HCT116 (cell line): ENCODE measurements at regions not wholly inside any gene's neighbourhood (a gene's known extent, or its start where the extent isn't known, plus 50 kb on each side); places are given as distances from the start of the nearest gene placed in this dataset.

ENCODE experiments used
- ATAC-seq: fragments of 200-7000 bp; cut with Tn5 transposase; 2 replicates; pipeline ENCODE4 v1.9.1; 2020; ENCODE audit warnings: mild to moderate bottlenecking, moderate library complexity
- BruUV-seq: library from RNA; stranded (reverse); fragments of 400-500 nt; replicated peaks from 2 replicates; lab custom pipeline; 2021; lab: Mats Ljungman, UMichigan
- CTCF ChIA-PET: fragments of 300-600 bp; sonication (Branson Sonifier 250); formaldehyde crosslinking; loops from one replicate; lab custom pipeline; 2021; ENCODE audit warnings: antibody characterized with exemption; lab: Charles Lee
- POLR2A ChIA-PET: fragments of 300-600, 350-600 bp; sonication (Branson Sonifier 250); formaldehyde crosslinking; loops from one replicate; lab custom pipeline; 2021; ENCODE audit warnings: antibody characterized with exemption; lab: Charles Lee
- RAD21 ChIA-PET, 2 experiments: fragments of 300-600 bp; sonication (Branson Sonifier 250); formaldehyde crosslinking; loops; one replicate each; lab custom pipeline; 2023; ENCODE audit warnings: low total read pairs in 2 of 2; ENCODE audit not compliant: uncharacterized antibody in 2 of 2, unreplicated experiment in 2 of 2, low non-redundant PET in 1 of 2; lab: Charles Lee
- DNase-seq: peaks from one replicate; pipeline ENCODE4 v3.0.0-alpha.2; 2010; ENCODE audit warnings: low read depth, low spot score
- H2AFZ ChIP-seq: fragments of 200-600 bp; shearing (Covaris generic), sonication (generic); 2 replicates; pipeline ENCODE4 v1.6.1; 2017; ENCODE audit warnings: low read depth, mixed run types, mixed read lengths, antibody characterized with exemption, low read length; ENCODE audit not compliant: poor library complexity, severe bottlenecking
- H3K27ac ChIP-seq: 2 replicates; pipeline ENCODE4 v1.5.1; 2012; ENCODE audit warnings: low read depth, low read length
- H3K27me3 ChIP-seq: fragments of 200-600 bp; sonication (generic); 2 replicates; pipeline ENCODE4 v1.6.1; 2016; ENCODE audit warnings: mixed run types, low read length, mixed read lengths; ENCODE audit not compliant: insufficient read depth
- H3K36me3 ChIP-seq, 2 experiments: fragments of 200-500 bp in 1 of 2; fragments of 200-600 bp in 1 of 2; sonication (Bioruptor generic) in 1 of 2; sonication (generic) in 1 of 2; 2 replicates each; pipeline versions ENCODE4 v1.5.1 to v1.6.1; 2014 to 2016; ENCODE audit warnings: low read length in 2 of 2, inconsistent platforms in 1 of 2, mixed read lengths in 1 of 2, mixed run types in 1 of 2; ENCODE audit not compliant: insufficient read depth in 2 of 2, control insufficient read depth in 1 of 2
- H3K4me1 ChIP-seq, 2 experiments: fragments of 200-600 bp in 1 of 2; sonication (generic) in 1 of 2; 2 replicates each; pipeline versions ENCODE4 v1.5.1 to v1.6.1; 2012 to 2017; ENCODE audit warnings: low read length in 2 of 2, inconsistent platforms in 1 of 2, mild to moderate bottlenecking in 1 of 2, mixed read lengths in 1 of 2, mixed run types in 1 of 2, moderate library complexity in 1 of 2; ENCODE audit not compliant: insufficient read depth in 2 of 2, control insufficient read depth in 1 of 2
- H3K4me2 ChIP-seq: fragments of 200-600 bp; sonication (generic); 2 replicates; pipeline ENCODE4 v1.6.1; 2017; ENCODE audit warnings: mixed run types, low read length, mixed read lengths
- H3K4me3 ChIP-seq, 2 experiments: fragments of 200-600 bp in 1 of 2; sonication (generic) in 1 of 2; replicated peaks in 1 of 2; 2 replicates each; pipeline ENCODE4 v1.5.1; 2011 to 2016; ENCODE audit warnings: low read length in 2 of 2, control low read depth in 1 of 2, low read depth in 1 of 2, mild to moderate bottlenecking in 1 of 2, mixed read lengths in 1 of 2, mixed run types in 1 of 2
- H3K79me2 ChIP-seq: fragments of 200-600 bp; sonication (generic); 2 replicates; pipeline ENCODE4 v1.6.1; 2017; ENCODE audit warnings: mild to moderate bottlenecking, mixed run types, low read length, moderate library complexity, mixed read lengths; ENCODE audit not compliant: insufficient read depth
- H3K9ac ChIP-seq: fragments of 200-600 bp; sonication (generic); 2 replicates; pipeline ENCODE4 v1.6.1; 2016; ENCODE audit warnings: low read length, mixed read lengths
- H3K9me2 ChIP-seq: fragments of 200-600 bp; sonication (generic), shearing (Covaris generic); 2 replicates; pipeline ENCODE4 v1.6.1; 2017; ENCODE audit warnings: mixed run types, mild to moderate bottlenecking, moderate library complexity; ENCODE audit not compliant: insufficient read depth
- H3K9me3 ChIP-seq, 2 experiments: fragments of 200-500 bp in 1 of 2; fragments of 200-600 bp in 1 of 2; sonication (Bioruptor generic) in 1 of 2; sonication (generic) in 1 of 2; 2 replicates each; pipeline ENCODE4 v1.6.1; 2014 to 2017; ENCODE audit warnings: low read length in 2 of 2, mixed read lengths in 2 of 2, inconsistent platforms in 1 of 2, low read depth in 1 of 2, mild to moderate bottlenecking in 1 of 2, mixed run types in 1 of 2, moderate library complexity in 1 of 2; ENCODE audit not compliant: control insufficient read depth in 1 of 2, insufficient read depth in 1 of 2
- H4K20me1 ChIP-seq: fragments of 200-600 bp; sonication (generic), shearing (Covaris generic); 2 replicates; pipeline ENCODE4 v1.6.1; 2017; ENCODE audit warnings: mixed run types, mild to moderate bottlenecking, moderate library complexity; ENCODE audit not compliant: insufficient read depth
- CBX3 ChIP-seq: IDR thresholded peaks from 2 replicates; pipeline ENCODE4 v1.6.1; 2012; ENCODE audit warnings: low read depth
- CEBPB ChIP-seq: IDR thresholded peaks from 2 replicates; pipeline ENCODE4 v1.6.1; 2012; ENCODE audit warnings: low read depth
- EGR1 ChIP-seq: IDR thresholded peaks from 2 replicates; pipeline ENCODE4 v1.6.1; 2012; ENCODE audit warnings: low read depth
- ELF1 ChIP-seq: IDR thresholded peaks from 2 replicates; pipeline ENCODE4 v1.6.1; 2012; ENCODE audit warnings: low read depth, borderline replicate concordance
- FOSL1 ChIP-seq: IDR thresholded peaks from 2 replicates; pipeline ENCODE4 v1.6.1; 2012; ENCODE audit warnings: low read depth
- JUND ChIP-seq: IDR thresholded peaks from 2 replicates; pipeline ENCODE4 v1.6.1; 2012
- POLR2A ChIP-seq: IDR thresholded peaks from 2 replicates; pipeline ENCODE4 v1.7.0; 2011; ENCODE audit warnings: borderline replicate concordance; ENCODE audit not compliant: insufficient read depth, insufficient read length; ENCODE audit errors: extremely low read depth
- POLR2AphosphoS5 ChIP-seq: IDR thresholded peaks from 2 replicates; pipeline ENCODE4 v1.6.1; 2011; ENCODE audit warnings: mild to moderate bottlenecking, low read depth, low read length, moderate library complexity
- RAD21 ChIP-seq: IDR thresholded peaks from 2 replicates; pipeline ENCODE4 v1.6.1; 2012; ENCODE audit warnings: low read depth, mild to moderate bottlenecking
- SIN3A ChIP-seq: IDR thresholded peaks from 2 replicates; pipeline ENCODE4 v1.6.1; 2012; ENCODE audit warnings: low read depth
- SP1 ChIP-seq: IDR thresholded peaks from 2 replicates; pipeline ENCODE4 v1.6.1; 2012; ENCODE audit warnings: low read depth
- TCF7L2 ChIP-seq: IDR thresholded peaks from 2 replicates; pipeline ENCODE4 v1.7.0; 2011; ENCODE audit warnings: borderline replicate concordance, inconsistent platforms; ENCODE audit not compliant: insufficient read depth, insufficient read length; ENCODE audit errors: extremely low read depth
- YY1 ChIP-seq: IDR thresholded peaks from 2 replicates; pipeline ENCODE4 v1.6.1; 2011; ENCODE audit warnings: low read length, low read depth, moderate library complexity, mild to moderate bottlenecking; ENCODE audit not compliant: insufficient replicate concordance; ENCODE audit errors: extremely low read depth
- ZFX ChIP-seq: fragments of 450-650 bp; IDR thresholded peaks from 2 replicates; pipeline ENCODE4 v1.6.1; 2017
- ZNF274 ChIP-seq: fragments of 200-500 bp; sonication (Bioruptor generic); IDR thresholded peaks from 2 replicates; pipeline ENCODE4 v1.6.1; 2014; ENCODE audit warnings: mild to moderate bottlenecking, low read depth, low read length, inconsistent platforms
- intact Hi-C: fragments of 100-400 bp; cut with micrococcal nuclease; formaldehyde crosslinking; loops from 2 replicates; pipeline ENCODE4 v1.10.0; 2022
- TF ChIP-seq, protein P1 (sequence below): IDR thresholded peaks from 2 replicates; pipeline ENCODE4 v1.6.1; 2012; ENCODE audit warnings: low read depth
- TF ChIP-seq, protein P2 (sequence below): IDR thresholded peaks from 2 replicates; pipeline ENCODE4 v1.6.1; 2011; ENCODE audit warnings: mild to moderate bottlenecking, low read length, moderate library complexity; ENCODE audit not compliant: insufficient replicate concordance; ENCODE audit errors: extremely low read depth
- TF ChIP-seq, protein P3 (sequence below), 3 experiments: fragments of 200-600 bp in 1 of 3; sonication (generic) in 1 of 3; IDR thresholded peaks in 2 of 3; conservative IDR thresholded peaks in 1 of 3; 2 replicates each; pipeline ENCODE4 v1.5.1; 2012 to 2017; ENCODE audit warnings: low read depth in 2 of 3, low read length in 2 of 3, antibody characterized with exemption in 1 of 3, borderline replicate concordance in 1 of 3, control low read depth in 1 of 3, mild to moderate bottlenecking in 1 of 3, mixed read lengths in 1 of 3, mixed run types in 1 of 3, moderate library complexity in 1 of 3; ENCODE audit not compliant: insufficient read depth in 1 of 3
- TF ChIP-seq, protein P4 (sequence below): IDR thresholded peaks from 2 replicates; pipeline ENCODE4 v1.6.1; 2012

DNA sequence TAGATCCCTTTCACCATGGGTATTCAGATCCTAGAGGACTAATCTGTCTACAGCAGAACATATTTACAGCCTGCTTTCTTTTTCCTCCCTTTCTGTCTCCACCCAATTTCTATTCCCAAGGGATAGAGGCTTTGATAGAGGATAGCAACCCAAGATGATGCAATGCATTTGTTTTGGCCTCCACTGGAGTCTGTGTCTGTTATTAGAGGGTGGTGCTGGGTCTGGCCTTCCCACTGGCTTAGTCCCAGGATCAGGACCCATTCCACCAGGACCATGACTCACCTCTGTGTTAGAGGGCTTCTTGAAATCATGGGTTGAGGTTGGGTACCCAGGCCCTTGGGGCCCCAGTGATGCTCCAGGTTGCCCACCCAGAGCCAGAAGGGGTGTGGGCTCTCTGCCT is 239.7 kb upstream of the TNP1 start:
- ChIA-PET POLR2A (no interaction called here), CTCF (no interaction called here), RAD21 (no interaction called here)
- no peaks in the 10 kb centered on the region for H3K9me3 ChIP-seq
- H3K27ac ChIP-seq, result no peak overlapping the region
- H2AFZ ChIP-seq, result no peak overlapping the region
- H3K79me2 ChIP-seq, result no peaks in the 10 kb centered on the region
- ATAC-seq, result no peak
- DNase-seq, result no peak
- H3K9me2 ChIP-seq, result no peaks in the 10 kb centered on the region
- no TSS peak for BruUV-seq
- no peaks in the 10 kb centered on the region for H3K36me3 ChIP-seq
- no peak overlapping the region for H3K4me2 ChIP-seq
- peaks cover 3 to 21% of the 10 kb centered on the region in 2 experiments; a peak in 2 of 4 replicates for H3K4me1 ChIP-seq
- TF ChIP-seq ZNF274 (no peak), YY1 (no peak), POLR2A (no peak), TCF7L2 (no peak), SP1 (no peak), POLR2AphosphoS5 (no peak), CBX3 (no peak), FOSL1 (no peak), JUND (no peak), ZFX (no peak), RAD21 (no peak), EGR1 (no peak), ELF1 (no peak), CEBPB (no peak), SIN3A (no peak)
- TF ChIP-seq, protein P1, sequence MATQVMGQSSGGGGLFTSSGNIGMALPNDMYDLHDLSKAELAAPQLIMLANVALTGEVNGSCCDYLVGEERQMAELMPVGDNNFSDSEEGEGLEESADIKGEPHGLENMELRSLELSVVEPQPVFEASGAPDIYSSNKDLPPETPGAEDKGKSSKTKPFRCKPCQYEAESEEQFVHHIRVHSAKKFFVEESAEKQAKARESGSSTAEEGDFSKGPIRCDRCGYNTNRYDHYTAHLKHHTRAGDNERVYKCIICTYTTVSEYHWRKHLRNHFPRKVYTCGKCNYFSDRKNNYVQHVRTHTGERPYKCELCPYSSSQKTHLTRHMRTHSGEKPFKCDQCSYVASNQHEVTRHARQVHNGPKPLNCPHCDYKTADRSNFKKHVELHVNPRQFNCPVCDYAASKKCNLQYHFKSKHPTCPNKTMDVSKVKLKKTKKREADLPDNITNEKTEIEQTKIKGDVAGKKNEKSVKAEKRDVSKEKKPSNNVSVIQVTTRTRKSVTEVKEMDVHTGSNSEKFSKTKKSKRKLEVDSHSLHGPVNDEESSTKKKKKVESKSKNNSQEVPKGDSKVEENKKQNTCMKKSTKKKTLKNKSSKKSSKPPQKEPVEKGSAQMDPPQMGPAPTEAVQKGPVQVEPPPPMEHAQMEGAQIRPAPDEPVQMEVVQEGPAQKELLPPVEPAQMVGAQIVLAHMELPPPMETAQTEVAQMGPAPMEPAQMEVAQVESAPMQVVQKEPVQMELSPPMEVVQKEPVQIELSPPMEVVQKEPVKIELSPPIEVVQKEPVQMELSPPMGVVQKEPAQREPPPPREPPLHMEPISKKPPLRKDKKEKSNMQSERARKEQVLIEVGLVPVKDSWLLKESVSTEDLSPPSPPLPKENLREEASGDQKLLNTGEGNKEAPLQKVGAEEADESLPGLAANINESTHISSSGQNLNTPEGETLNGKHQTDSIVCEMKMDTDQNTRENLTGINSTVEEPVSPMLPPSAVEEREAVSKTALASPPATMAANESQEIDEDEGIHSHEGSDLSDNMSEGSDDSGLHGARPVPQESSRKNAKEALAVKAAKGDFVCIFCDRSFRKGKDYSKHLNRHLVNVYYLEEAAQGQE, result no peak
- TF ChIP-seq, protein P2, sequence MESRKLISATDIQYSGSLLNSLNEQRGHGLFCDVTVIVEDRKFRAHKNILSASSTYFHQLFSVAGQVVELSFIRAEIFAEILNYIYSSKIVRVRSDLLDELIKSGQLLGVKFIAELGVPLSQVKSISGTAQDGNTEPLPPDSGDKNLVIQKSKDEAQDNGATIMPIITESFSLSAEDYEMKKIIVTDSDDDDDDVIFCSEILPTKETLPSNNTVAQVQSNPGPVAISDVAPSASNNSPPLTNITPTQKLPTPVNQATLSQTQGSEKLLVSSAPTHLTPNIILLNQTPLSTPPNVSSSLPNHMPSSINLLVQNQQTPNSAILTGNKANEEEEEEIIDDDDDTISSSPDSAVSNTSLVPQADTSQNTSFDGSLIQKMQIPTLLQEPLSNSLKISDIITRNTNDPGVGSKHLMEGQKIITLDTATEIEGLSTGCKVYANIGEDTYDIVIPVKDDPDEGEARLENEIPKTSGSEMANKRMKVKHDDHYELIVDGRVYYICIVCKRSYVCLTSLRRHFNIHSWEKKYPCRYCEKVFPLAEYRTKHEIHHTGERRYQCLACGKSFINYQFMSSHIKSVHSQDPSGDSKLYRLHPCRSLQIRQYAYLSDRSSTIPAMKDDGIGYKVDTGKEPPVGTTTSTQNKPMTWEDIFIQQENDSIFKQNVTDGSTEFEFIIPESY, result no peak
- TF ChIP-seq, protein P3, sequence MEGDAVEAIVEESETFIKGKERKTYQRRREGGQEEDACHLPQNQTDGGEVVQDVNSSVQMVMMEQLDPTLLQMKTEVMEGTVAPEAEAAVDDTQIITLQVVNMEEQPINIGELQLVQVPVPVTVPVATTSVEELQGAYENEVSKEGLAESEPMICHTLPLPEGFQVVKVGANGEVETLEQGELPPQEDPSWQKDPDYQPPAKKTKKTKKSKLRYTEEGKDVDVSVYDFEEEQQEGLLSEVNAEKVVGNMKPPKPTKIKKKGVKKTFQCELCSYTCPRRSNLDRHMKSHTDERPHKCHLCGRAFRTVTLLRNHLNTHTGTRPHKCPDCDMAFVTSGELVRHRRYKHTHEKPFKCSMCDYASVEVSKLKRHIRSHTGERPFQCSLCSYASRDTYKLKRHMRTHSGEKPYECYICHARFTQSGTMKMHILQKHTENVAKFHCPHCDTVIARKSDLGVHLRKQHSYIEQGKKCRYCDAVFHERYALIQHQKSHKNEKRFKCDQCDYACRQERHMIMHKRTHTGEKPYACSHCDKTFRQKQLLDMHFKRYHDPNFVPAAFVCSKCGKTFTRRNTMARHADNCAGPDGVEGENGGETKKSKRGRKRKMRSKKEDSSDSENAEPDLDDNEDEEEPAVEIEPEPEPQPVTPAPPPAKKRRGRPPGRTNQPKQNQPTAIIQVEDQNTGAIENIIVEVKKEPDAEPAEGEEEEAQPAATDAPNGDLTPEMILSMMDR (IDR thresholded peaks at IDR 0.05 in 2 of 3, conservative IDR thresholded peaks at IDR 0.05 in 1 of 3; ENCODE audit: borderline replicate concordance in 1 of 3, insufficient read depth in 1 of 3, low read depth in 2 of 3, low read length in 2 of 3), result no peak
- TF ChIP-seq, protein P4, sequence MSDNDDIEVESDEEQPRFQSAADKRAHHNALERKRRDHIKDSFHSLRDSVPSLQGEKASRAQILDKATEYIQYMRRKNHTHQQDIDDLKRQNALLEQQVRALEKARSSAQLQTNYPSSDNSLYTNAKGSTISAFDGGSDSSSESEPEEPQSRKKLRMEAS, result no peak
- H3K27me3 ChIP-seq, result no peaks in the 10 kb centered on the region
- no peaks in the 10 kb centered on the region for H4K20me1 ChIP-seq
- H3K4me3 ChIP-seq, result no peak overlapping the region
- H3K9ac ChIP-seq, result no peak overlapping the region
- intact Hi-C loops, result no loop called here
